Kidney (tissue), 13 donors: ENCODE measurements at regions not wholly inside any gene's neighbourhood (a gene's known extent, or its start where the extent isn't known, plus 50 kb on each side); places are given as distances from the start of the nearest gene placed in this dataset.

ENCODE experiments used
- DNase-seq, 5 donors: peaks; one replicate each; pipeline ENCODE4 v3.0.0-alpha.2; 2013 to 2020
- FAIRE-seq: peaks from 2 replicates; lab custom pipeline; 2012; peaks lifted over from hg19 to GRCh38; lab: Jason Lieb, UNC
- H3K27ac ChIP-seq, 2 donors: one replicate each; pipeline ENCODE4 v1.7.0; 2013; ENCODE audit warnings: low read depth in 2 of 2, low read length in 2 of 2, inconsistent platforms in 1 of 2
- H3K27me3 ChIP-seq: one replicate; pipeline ENCODE4 v1.7.1; 2013; ENCODE audit warnings: low read length, inconsistent platforms; ENCODE audit not compliant: control insufficient read depth, insufficient read depth
- H3K36me3 ChIP-seq, 3 donors: one replicate each; pipeline versions ENCODE4 v1.7.0 to v1.7.1; 2013; ENCODE audit warnings: low read length in 3 of 3, control low read depth in 1 of 3, inconsistent platforms in 1 of 3; ENCODE audit not compliant: insufficient read depth in 3 of 3, control insufficient read depth in 2 of 3
- H3K4me1 ChIP-seq, 3 donors: one replicate each; pipeline versions ENCODE4 v1.7.0 to v1.7.1; 2013; ENCODE audit warnings: low read length in 3 of 3, inconsistent platforms in 1 of 3, low read depth in 1 of 3; ENCODE audit not compliant: control insufficient read depth in 2 of 3, insufficient read depth in 2 of 3
- H3K4me3 ChIP-seq, 3 donors: one replicate each; pipeline versions ENCODE4 v1.7.0 to v1.8.1; 2013; ENCODE audit warnings: low read length in 3 of 3, control low read depth in 1 of 3, inconsistent platforms in 1 of 3
- H3K9ac ChIP-seq, 3 donors: one replicate each; pipeline versions ENCODE4 v1.7.0 to v1.7.1; 2013; ENCODE audit warnings: low read length in 3 of 3, control low read depth in 1 of 3, inconsistent platforms in 1 of 3
- H3K9me3 ChIP-seq, 3 donors: one replicate each; pipeline versions ENCODE4 v1.7.0 to v1.7.1; 2013; ENCODE audit warnings: low read length in 3 of 3, control low read depth in 1 of 3, inconsistent platforms in 1 of 3; ENCODE audit not compliant: control insufficient read depth in 2 of 3, insufficient read depth in 1 of 3
- CTCF ChIP-seq: IDR thresholded peaks from 3 replicates; pipeline ENCODE4 v1.5.1; 2012; ENCODE audit warnings: mild to moderate bottlenecking, moderate library complexity, borderline replicate concordance; ENCODE audit not compliant: insufficient read depth; ENCODE audit errors: extremely low read depth
- intact Hi-C: fragments of 100-400 bp; cut with DNase I; formaldehyde crosslinking; loops from one replicate; pipeline ENCODE4 v1.11.1; 2022
- donor health status: control.
- donor health status: control.
- donor health status: control.
- donor health status: control.
- donor health status: control.
- donor health status: DM: yes; HTN: yes; CAD: no.
- donor health status: Normal renal cell carcinoma (clear cell type).

GRCh38 chr16:52874042-52874441, 178.7 kb downstream of the CHD9NB start:
- intact Hi-C loops, result no loop called here
- H3K4me1 ChIP-seq, result no peaks in the 10 kb centered on the region
- no peak for TF ChIP-seq CTCF
- H3K27me3 ChIP-seq, result no peaks in the 10 kb centered on the region
- no peak for DNase-seq
- no peak overlapping the region for H3K9ac ChIP-seq
- FAIRE-seq, result no peak
- H3K9me3 ChIP-seq, result no peaks in the 10 kb centered on the region
- no peak overlapping the region for H3K4me3 ChIP-seq
- H3K27ac ChIP-seq, result no peak overlapping the region
- H3K36me3 ChIP-seq, result no peaks in the 10 kb centered on the region

GRCh38 chr16:52872731-52873130, 180.0 kb downstream of the CHD9NB start:
- DNase-seq (no peak), FAIRE-seq (no peak)
- Histone ChIP-seq H3K4me3 (no peak overlapping the region), H3K9ac (no peak overlapping the region), H3K36me3 (no peaks in the 10 kb centered on the region), H3K27ac (no peak overlapping the region), H3K27me3 (no peaks in the 10 kb centered on the region), H3K4me1 (no peaks in the 10 kb centered on the region), H3K9me3 (no peaks in the 10 kb centered on the region)
- intact Hi-C loops, result no loop called here
- TF ChIP-seq CTCF, result no peak

GRCh38 chr16:52871481-52871880, 181.2 kb downstream of the CHD9NB start:
- no peak overlapping the region for H3K9ac ChIP-seq
- no peaks in the 10 kb centered on the region for H3K27me3 ChIP-seq
- H3K4me3 ChIP-seq, result no peak overlapping the region
- H3K36me3 ChIP-seq, result no peaks in the 10 kb centered on the region
- DNase-seq (no peak), FAIRE-seq (no peak)
- H3K4me1 ChIP-seq, result no peaks in the 10 kb centered on the region
- no peak overlapping the region for H3K27ac ChIP-seq
- no peaks in the 10 kb centered on the region for H3K9me3 ChIP-seq
- intact Hi-C loops, result no loop called here
- TF ChIP-seq CTCF, result no peak

GRCh38 chr16:52869243-52869642, 183.5 kb downstream of the CHD9NB start:
- Histone ChIP-seq H3K27ac (no peak overlapping the region), H3K9me3 (no peaks in the 10 kb centered on the region), H3K9ac (no peak overlapping the region), H3K36me3 (no peaks in the 10 kb centered on the region), H3K4me1 (no peaks in the 10 kb centered on the region), H3K4me3 (no peak overlapping the region), H3K27me3 (no peaks in the 10 kb centered on the region)
- intact Hi-C loops, result no loop called here
- no peak for TF ChIP-seq CTCF
- DNase-seq (no peak), FAIRE-seq (no peak)
